GM21717 (cell line): ENCODE measurements at regions not wholly inside any gene's neighbourhood (a gene's known extent, or its start where the extent isn't known, plus 50 kb on each side); places are given as distances from the start of the nearest gene placed in this dataset.
"Not testable (repeated sequence)": the region's sequence is repeated elsewhere in the genome, so short reads cannot be mapped to it uniquely, and the experiment has no call there.

Experiments used
- ATAC-seq: cut with Tn5 transposase; IDR thresholded peaks from one replicate; pipeline ENCODE4 v1.9.1; 2021; ENCODE audit warnings: mild to moderate bottlenecking, moderate library complexity; ENCODE audit not compliant: unreplicated experiment

DNA sequence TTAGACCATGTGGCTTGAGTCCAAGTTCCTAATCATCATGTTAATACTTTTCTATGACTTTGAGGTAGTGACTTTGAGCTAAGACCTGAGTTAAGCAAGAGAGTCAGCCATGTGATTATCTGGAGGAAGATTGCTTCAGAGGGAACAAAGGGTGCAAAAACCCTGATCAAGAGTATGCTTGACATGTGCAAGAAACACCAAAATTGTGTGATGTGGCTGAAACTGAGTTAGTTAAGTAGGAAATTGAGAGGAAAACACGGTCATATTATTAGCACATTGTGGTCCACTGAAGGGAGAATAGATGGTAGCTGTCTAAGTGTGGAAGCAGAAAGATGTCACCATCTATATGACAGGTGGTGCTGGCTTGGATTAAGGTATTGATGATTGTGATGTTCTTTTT lies 130.4 kb upstream of the MON1B start:
- ATAC-seq = no peak

GRCh38 chr16:77062878-77063675 lies 127.9 kb upstream of the MON1B start:
- no peak for ATAC-seq

- no peak for ATAC-seq
Observed at GRCh38 chr16:77063676-77064016, 127.3 kb upstream of the MON1B start.

DNA sequence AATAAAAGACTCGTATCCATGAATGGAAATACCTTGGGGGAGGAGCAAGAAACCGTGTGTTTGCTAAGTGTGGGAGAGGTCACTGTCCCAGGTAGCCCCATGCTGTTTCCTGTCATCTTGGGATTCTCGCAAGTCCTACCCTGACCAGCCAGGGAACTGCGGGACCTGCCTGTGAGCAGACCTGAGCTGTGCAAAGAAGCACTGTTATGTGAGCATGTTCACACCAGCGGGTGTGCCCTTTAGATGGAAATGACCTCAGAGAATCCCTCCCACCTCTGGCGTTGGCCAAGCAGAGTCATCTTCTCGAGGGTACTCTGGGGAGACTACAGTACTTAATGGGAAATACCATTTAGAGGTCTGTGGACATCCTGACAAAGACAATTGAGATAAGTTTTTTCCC lies 127.0 kb upstream of the MON1B start:
- ATAC-seq = no peak

- ATAC-seq = no peak
Observed at GRCh38 chr16:77066896-77067496, 124.0 kb upstream of the MON1B start.

DNA sequence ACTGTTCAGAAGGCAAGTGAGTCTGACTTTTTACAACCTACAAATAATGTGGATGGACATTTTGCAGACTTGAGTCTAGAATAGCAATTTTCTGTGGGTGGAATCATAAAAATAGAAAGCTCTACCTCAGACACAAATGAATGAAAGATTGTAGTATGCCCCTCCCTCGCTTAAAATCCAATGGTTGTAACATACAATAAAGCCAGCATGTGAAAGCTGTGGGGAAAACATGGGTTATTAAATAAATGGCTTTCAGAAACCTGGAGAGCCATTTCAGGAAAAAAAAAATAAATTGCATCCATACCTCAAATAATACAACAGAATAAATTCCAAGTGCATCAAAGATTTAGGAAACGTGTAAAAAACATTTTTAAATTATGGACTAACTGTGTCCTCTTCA lies 123.1 kb upstream of the MON1B start:
- ATAC-seq = no peak

DNA sequence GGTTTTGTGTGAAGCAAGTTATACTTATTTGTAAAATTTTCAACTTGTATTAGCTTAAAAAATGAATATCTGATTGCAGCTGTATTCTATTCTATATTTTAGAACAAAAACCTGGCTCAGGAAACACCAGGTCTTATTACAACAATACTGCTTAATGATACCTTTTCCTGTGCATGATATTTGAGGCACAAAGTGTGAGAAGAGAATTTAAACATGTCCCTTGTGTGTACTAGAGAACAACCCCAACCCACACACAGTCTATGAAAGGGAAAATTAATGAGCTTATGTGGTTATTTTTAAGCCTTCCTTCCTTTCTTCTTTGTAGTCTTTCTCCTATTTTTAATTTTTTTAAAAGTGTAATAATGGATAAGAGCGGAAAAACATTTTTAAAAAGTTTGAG lies 122.6 kb upstream of the MON1B start:
- no peak for ATAC-seq

DNA sequence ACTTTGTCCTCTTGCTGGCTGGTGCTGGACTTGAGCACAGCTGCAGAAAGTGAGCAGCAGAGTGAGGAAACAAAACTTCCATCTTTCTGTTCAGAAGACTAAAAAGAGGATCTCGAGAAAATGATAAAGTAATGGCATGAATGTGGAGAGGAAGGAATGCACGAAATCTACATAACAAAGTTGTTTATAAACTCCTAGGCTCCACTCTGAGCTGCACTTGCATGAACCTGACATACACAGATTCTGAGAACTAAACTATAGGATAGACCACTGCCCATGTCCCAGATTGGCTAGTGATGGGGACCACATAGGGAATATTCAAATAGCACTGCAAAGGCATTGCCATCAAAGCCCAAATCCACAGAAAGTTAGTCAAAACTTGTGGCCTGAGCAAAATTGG lies 121.1 kb upstream of the MON1B start:
- no peak for ATAC-seq

DNA sequence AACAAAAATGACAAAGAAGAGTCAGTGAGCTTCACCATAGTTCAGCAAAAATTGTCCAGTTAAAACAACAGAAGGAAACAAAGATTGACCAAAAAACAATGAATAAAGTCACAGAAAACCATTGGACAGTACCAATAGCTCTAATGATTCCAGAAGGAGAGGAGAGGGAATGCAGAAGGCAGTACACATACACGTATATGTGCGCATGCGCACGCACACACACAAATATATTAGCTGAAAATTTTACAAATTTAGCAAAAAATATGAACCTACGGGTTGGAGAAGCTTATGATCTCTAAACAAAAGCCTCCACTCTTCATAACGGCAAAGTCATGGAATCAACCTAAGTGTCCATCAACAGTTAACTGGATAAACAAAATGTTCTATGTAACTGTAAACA lies 120.3 kb upstream of the MON1B start:
- no peak for ATAC-seq

DNA sequence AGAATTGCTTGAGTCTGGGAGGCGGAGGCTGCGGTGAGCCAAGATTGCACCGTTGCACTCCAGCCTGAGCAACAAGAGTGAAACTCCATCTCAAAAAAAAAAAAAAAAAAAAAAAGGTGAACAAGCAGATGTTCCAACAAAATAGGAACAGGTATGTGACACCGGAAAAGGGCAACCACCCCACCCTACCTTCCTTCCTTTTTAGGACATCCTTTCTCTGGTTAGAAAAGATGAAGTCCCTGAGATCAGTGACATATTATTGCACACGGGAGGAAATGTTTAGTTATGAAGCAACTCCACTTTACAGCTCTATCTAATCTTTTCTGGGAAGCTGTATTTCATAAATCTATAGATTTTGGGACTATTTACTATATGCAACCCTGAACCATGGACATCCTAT lies 114.2 kb upstream of the MON1B start:
- no peak for ATAC-seq

- no peak for ATAC-seq
Observed at GRCh38 chr16:77077256-77077922, 113.6 kb upstream of the MON1B start.

DNA sequence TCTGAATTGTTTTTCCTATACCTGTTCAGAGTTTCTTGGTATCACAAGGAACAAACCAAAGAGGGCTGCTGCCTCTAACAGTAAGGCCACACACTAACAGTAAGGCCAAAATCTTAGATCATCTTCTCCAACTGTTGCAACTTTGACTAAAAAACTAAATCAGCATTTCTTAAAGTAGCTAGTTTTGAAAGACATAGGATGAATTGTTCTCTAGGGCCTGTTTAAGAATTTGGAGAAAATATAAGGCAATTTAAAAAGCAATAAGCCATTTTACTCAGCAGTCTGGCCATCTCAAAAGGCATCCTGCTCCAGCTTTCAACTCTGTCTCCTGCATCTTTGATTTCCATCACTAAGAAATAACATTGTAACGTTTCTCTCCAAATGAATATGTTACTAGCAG lies 105.0 kb upstream of the MON1B start:
- no peak for ATAC-seq

GRCh38 chr16:77090062-77090461 lies 100.9 kb upstream of the MON1B start:
- no peak for ATAC-seq

GRCh38 chr16:77093309-77093708 lies 97.7 kb upstream of the MON1B start:
- ATAC-seq = no peak

DNA sequence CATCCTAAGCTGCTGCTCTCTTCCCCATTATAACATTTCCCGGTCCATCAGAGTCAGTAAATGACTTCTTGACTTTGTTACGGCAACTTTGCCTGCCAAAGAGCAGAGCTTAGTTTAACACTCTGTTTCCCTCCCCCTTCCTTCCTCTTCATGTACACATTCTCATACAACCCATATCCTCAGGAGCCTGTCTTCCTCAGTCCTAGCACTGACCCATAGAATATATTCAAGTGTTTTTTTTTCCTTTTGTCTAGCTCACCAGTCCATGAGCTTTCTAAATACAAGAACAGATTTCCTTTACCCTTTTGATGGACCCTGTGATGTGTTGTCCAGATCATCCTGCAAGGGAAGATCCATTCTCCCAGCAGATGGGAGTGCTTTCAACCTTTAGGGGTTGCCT lies 97.0 kb upstream of the MON1B start:
- ATAC-seq = no peak

- no peak for ATAC-seq
Observed at GRCh38 chr16:77111056-77111565, 79.9 kb upstream of the MON1B start.

- ATAC-seq = no peak
Observed at GRCh38 chr16:77112746-77113145, 78.2 kb upstream of the MON1B start.

GRCh38 chr16:77113835-77114234 lies 77.2 kb upstream of the MON1B start:
- no peak for ATAC-seq

DNA sequence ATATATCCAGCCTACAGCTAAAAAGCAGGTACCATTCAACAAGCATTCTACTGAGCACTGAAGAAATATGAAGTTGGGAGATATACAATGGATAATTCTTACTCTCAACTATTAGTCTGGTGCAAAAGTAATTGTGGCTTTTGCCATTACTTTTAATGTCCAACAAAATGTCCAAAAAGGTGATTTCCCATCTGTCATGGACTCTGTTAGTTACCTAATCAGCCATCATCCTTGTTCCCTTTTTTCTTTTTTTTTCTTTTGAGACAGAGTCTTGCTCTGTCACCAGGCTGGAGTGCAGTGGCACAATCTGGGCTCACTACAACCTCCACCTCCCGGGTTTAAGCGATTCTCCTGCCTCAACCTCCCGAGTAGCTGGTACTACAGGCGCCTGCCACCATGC lies 76.6 kb upstream of the MON1B start:
- ATAC-seq = not testable (repeated sequence)

- ATAC-seq = no peak
Observed at GRCh38 chr16:77116856-77117255, 74.1 kb upstream of the MON1B start.

GRCh38 chr16:77117707-77118106 lies 73.3 kb upstream of the MON1B start:
- ATAC-seq = no peak

- ATAC-seq = no peak
Observed at GRCh38 chr16:77131398-77131797, 59.6 kb upstream of the MON1B start.
